ENCODE measurements at regions not wholly inside any gene's neighbourhood (a gene's known extent, or its start where the extent isn't known, plus 50 kb on each side); places are given as distances from the start of the nearest gene placed in this dataset.
"Not testable (repeated sequence)": the region's sequence is repeated elsewhere in the genome, so short reads cannot be mapped to it uniquely, and the experiment has no call there.

- WGBS, 2 donors: 86 to 96% methylated on average over 3 of the region's 3 CpGs
- intact Hi-C loops (cut with DNase I; ENCODE audit: low total_unique reads): no loop called here
Measured at GRCh38 chr2:64276417-64277095, 132.3 kb upstream of the PELI1 start.

DNA sequence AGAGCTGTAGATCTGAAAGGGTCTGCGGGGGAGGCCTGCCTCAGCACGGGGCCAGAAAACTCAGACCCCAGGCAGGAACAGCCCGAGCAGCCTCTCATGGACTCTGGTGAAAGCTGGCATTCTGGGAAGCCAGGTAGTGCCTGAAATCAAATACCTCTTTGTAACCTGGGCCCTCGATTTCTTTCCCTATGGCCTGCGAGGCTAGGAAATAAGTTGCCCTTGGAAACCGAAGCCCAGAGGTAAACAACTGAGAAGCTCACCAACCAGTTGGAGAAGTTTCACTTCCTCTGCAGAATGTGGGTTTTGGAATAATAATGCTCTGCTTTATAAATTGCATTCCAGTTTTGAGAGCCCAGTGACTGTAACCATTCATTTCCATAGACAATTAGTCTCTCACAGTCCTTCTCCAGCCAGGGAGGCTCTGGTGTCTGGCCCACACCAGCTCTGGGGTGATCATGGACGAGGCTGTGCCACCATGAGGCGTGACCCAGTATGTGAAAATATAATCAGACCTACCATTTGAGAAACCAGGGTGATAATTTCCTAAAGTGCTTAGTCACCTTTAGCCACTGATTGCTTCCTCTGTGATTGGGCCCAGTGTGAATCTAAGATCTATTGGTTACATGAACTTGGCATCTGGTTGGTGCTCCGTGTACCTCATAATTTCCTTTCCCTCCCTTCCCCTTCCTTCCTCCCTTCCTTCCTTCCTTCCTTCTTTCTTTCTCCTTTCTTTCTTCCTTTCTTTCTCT lies 133.1 kb upstream of the PELI1 start:
- DNase-seq (ENCODE audit: low spot score in 2 of 2): no peak
- intact Hi-C loops (cut with DNase I; ENCODE audit: low total_unique reads): no loop called here
- no peak for TF ChIP-seq POLR2A (IDR thresholded peaks at IDR 0.05)
- TF ChIP-seq, protein P1, sequence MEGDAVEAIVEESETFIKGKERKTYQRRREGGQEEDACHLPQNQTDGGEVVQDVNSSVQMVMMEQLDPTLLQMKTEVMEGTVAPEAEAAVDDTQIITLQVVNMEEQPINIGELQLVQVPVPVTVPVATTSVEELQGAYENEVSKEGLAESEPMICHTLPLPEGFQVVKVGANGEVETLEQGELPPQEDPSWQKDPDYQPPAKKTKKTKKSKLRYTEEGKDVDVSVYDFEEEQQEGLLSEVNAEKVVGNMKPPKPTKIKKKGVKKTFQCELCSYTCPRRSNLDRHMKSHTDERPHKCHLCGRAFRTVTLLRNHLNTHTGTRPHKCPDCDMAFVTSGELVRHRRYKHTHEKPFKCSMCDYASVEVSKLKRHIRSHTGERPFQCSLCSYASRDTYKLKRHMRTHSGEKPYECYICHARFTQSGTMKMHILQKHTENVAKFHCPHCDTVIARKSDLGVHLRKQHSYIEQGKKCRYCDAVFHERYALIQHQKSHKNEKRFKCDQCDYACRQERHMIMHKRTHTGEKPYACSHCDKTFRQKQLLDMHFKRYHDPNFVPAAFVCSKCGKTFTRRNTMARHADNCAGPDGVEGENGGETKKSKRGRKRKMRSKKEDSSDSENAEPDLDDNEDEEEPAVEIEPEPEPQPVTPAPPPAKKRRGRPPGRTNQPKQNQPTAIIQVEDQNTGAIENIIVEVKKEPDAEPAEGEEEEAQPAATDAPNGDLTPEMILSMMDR (IDR thresholded peaks at IDR 0.05): no peak
- no peak overlapping the region for H3K4me3 ChIP-seq (ENCODE audit: low read depth, poor library complexity, severe bottlenecking)
- WGBS, 2 donors: 53 to 66% methylated on average over 9 of the region's 9 CpGs

More at GRCh38 chr2:64276417-64277095, 132.3 kb upstream of the PELI1 start:
- TF ChIP-seq, protein P1 (IDR thresholded peaks at IDR 0.05): no peak
- no peak for TF ChIP-seq POLR2A (IDR thresholded peaks at IDR 0.05)
- DNase-seq (ENCODE audit: low spot score in 2 of 2): no peak
- no peak overlapping the region for H3K4me3 ChIP-seq (ENCODE audit: low read depth, poor library complexity, severe bottlenecking)

GRCh38 chr2:64280812-64281211 lies 136.6 kb upstream of the PELI1 start:
- intact Hi-C loops (cut with DNase I; ENCODE audit: low total_unique reads); DNase-seq (ENCODE audit: low spot score in 2 of 2); H3K4me3 ChIP-seq (ENCODE audit: low read depth, poor library complexity, severe bottlenecking): not testable (repeated sequence)
- WGBS, 2 donors: 90 to 96% methylated on average over 2 of the region's 2 CpGs

- no peak for DNase-seq (ENCODE audit: low spot score in 2 of 2)
- no peak overlapping the region for H3K4me3 ChIP-seq (ENCODE audit: low read depth, poor library complexity, severe bottlenecking)
- 95 to 97% methylated on average over 5 of the region's 5 CpGs for WGBS, 2 donors
- TF ChIP-seq, protein P1 (IDR thresholded peaks at IDR 0.05): no peak
- no peak for TF ChIP-seq POLR2A (IDR thresholded peaks at IDR 0.05)
- intact Hi-C loops (cut with DNase I; ENCODE audit: low total_unique reads): no loop called here
Measured at GRCh38 chr2:64283006-64283570, 138.9 kb upstream of the PELI1 start.

- H3K4me3 ChIP-seq (ENCODE audit: low read depth, poor library complexity, severe bottlenecking): no peak overlapping the region
- WGBS, 2 donors: 53 to 69% methylated on average over 15 of the region's 15 CpGs
Measured at GRCh38 chr2:64283641-64284361, 139.6 kb upstream of the PELI1 start.

More at GRCh38 chr2:64283641-64284361, 139.6 kb upstream of the PELI1 start:
- no peak for DNase-seq (ENCODE audit: low spot score in 2 of 2)
- TF ChIP-seq, protein P1 (IDR thresholded peaks at IDR 0.05): no peak
- TF ChIP-seq POLR2A (IDR thresholded peaks at IDR 0.05): no peak
- intact Hi-C loops (cut with DNase I; ENCODE audit: low total_unique reads): no loop called here

Data from lower leg skin (tissue), 4 donors.